ENCODE measurements at regions not wholly inside any gene's neighbourhood (a gene's known extent, or its start where the extent isn't known, plus 50 kb on each side); places are given as distances from the start of the nearest gene placed in this dataset.

GRCh38 chr2:104574367-104574766 lies 279.5 kb upstream of the POU3F3 start:
- TF ChIP-seq BACH2 (CRISPR knock-in tag; IDR thresholded peaks at IDR 0.05; ENCODE audit: borderline replicate concordance): no peak
- no peak for TF ChIP-seq ZFP3 (CRISPR knock-in tag; IDR thresholded peaks at IDR 0.05)
- TF ChIP-seq RARB (CRISPR knock-in tag; IDR thresholded peaks at IDR 0.05): no peak
- TF ChIP-seq ZNF70 (CRISPR knock-in tag; IDR thresholded peaks at IDR 0.05): no peak

All from SK-N-SH treated with all-trans-retinoic acid at 6 μM for 48 hours (cell line).